Immature natural killer cell (primary cell): ENCODE measurements at regions not wholly inside any gene's neighbourhood (a gene's known extent, or its start where the extent isn't known, plus 50 kb on each side); places are given as distances from the start of the nearest gene placed in this dataset.

Source experiments
- DNase-seq, 3 donors: peaks; one replicate each; pipeline ENCODE4 v3.0.0; 2022; ENCODE audit warnings: mixed read lengths in 1 of 3
- H3K27ac Mint-ChIP-seq, 6 donors: one replicate each; pipeline ENCODE4 v1.8.0; 2020; ENCODE audit warnings: mixed read lengths in 6 of 6, mild to moderate bottlenecking in 5 of 6, inconsistent platforms in 4 of 6, moderate library complexity in 3 of 6
- H3K27me3 Mint-ChIP-seq, 3 donors: one replicate each; pipeline ENCODE4 v1.8.0; 2020 to 2021; ENCODE audit warnings: low read depth in 3 of 3, mild to moderate bottlenecking in 3 of 3, mixed read lengths in 3 of 3, moderate library complexity in 3 of 3, inconsistent platforms in 1 of 3
- H3K36me3 Mint-ChIP-seq, 3 donors: one replicate each; pipeline ENCODE4 v1.8.0; 2020; ENCODE audit warnings: mixed read lengths in 3 of 3, inconsistent platforms in 2 of 3, mild to moderate bottlenecking in 2 of 3
- H3K4me1 Mint-ChIP-seq, 2 donors: one replicate each; pipeline ENCODE4 v1.8.0; 2020; ENCODE audit warnings: inconsistent platforms in 2 of 2, mild to moderate bottlenecking in 2 of 2, mixed read lengths in 2 of 2, moderate library complexity in 1 of 2
- H3K4me3 Mint-ChIP-seq, 5 donors: one replicate each; pipeline ENCODE4 v1.8.0; 2020; ENCODE audit warnings: mild to moderate bottlenecking in 5 of 5, mixed read lengths in 5 of 5, inconsistent platforms in 3 of 5, moderate library complexity in 3 of 5
- H3K9me3 Mint-ChIP-seq, 6 donors: one replicate each; pipeline ENCODE4 v1.8.0; 2020; ENCODE audit warnings: mild to moderate bottlenecking in 6 of 6, mixed read lengths in 6 of 6, inconsistent platforms in 4 of 6, moderate library complexity in 3 of 6

GRCh38 chr10:123522702-123523312 is 143.3 kb upstream of the GPR26 start:
- H3K36me3 Mint-ChIP-seq, result no peaks in the 10 kb centered on the region
- H3K27me3 Mint-ChIP-seq, result peaks cover 0 to 6% (median 0%) of the 10 kb centered on the region in 3 donors
- no peak overlapping the region for H3K4me3 Mint-ChIP-seq
- H3K4me1 Mint-ChIP-seq, result no peaks in the 10 kb centered on the region
- no peak for DNase-seq
- H3K27ac Mint-ChIP-seq, result no peak overlapping the region
- H3K9me3 Mint-ChIP-seq, result no peaks in the 10 kb centered on the region

GRCh38 chr10:123523833-123524232 is 142.3 kb upstream of the GPR26 start:
- no peaks in the 10 kb centered on the region for H3K36me3 Mint-ChIP-seq
- no peaks in the 10 kb centered on the region for H3K4me1 Mint-ChIP-seq
- H3K27ac Mint-ChIP-seq, result no peak overlapping the region
- DNase-seq, result no peak
- H3K27me3 Mint-ChIP-seq, result peaks cover 0 to 6% (median 0%) of the 10 kb centered on the region in 3 donors
- no peaks in the 10 kb centered on the region for H3K9me3 Mint-ChIP-seq
- no peak overlapping the region for H3K4me3 Mint-ChIP-seq

GRCh38 chr10:123526356-123527064 is 139.6 kb upstream of the GPR26 start:
- no peak overlapping the region for H3K27ac Mint-ChIP-seq
- H3K36me3 Mint-ChIP-seq, result no peaks in the 10 kb centered on the region
- peaks cover 0 to 8% (median 4%) of the 10 kb centered on the region in 3 donors for H3K27me3 Mint-ChIP-seq
- H3K4me3 Mint-ChIP-seq, result no peak overlapping the region
- DNase-seq, result no peak
- H3K4me1 Mint-ChIP-seq, result no peaks in the 10 kb centered on the region
- no peaks in the 10 kb centered on the region for H3K9me3 Mint-ChIP-seq

- Mint-ChIP-seq H3K27ac (no peak overlapping the region), H3K4me3 (no peak overlapping the region), H3K9me3 (peaks cover 0 to 2% (median 0%) of the 10 kb centered on the region in 6 donors), H3K36me3 (no peaks in the 10 kb centered on the region), H3K27me3 (peaks cover 0 to 8% (median 4%) of the 10 kb centered on the region in 3 donors), H3K4me1 (no peaks in the 10 kb centered on the region)
- DNase-seq, result no peak
Measured at GRCh38 chr10:123527151-123527550, 139.0 kb upstream of the GPR26 start.

- peaks cover 0 to 3% (median 0%) of the 10 kb centered on the region in 6 donors for H3K9me3 Mint-ChIP-seq
- H3K27me3 Mint-ChIP-seq, result peaks cover 0 to 12% (median 4%) of the 10 kb centered on the region in 3 donors
- H3K4me3 Mint-ChIP-seq, result no peak overlapping the region
- H3K36me3 Mint-ChIP-seq, result no peaks in the 10 kb centered on the region
- H3K27ac Mint-ChIP-seq, result no peak overlapping the region
- no peaks in the 10 kb centered on the region for H3K4me1 Mint-ChIP-seq
- DNase-seq, result no peak
Measured at GRCh38 chr10:123529146-123529760, 136.9 kb upstream of the GPR26 start.

GRCh38 chr10:123530166-123530870 is 135.8 kb upstream of the GPR26 start:
- Mint-ChIP-seq H3K27me3 (peaks cover 0 to 14% (median 4%) of the 10 kb centered on the region in 3 donors), H3K9me3 (peaks cover 0 to 3% (median 0%) of the 10 kb centered on the region in 6 donors), H3K4me1 (no peaks in the 10 kb centered on the region), H3K4me3 (no peak overlapping the region), H3K27ac (no peak overlapping the region), H3K36me3 (no peaks in the 10 kb centered on the region)
- no peak for DNase-seq

- no peak overlapping the region for H3K27ac Mint-ChIP-seq
- no peak for DNase-seq
- H3K4me3 Mint-ChIP-seq, result no peak overlapping the region
- no peaks in the 10 kb centered on the region for H3K4me1 Mint-ChIP-seq
- peaks cover 3 to 15% (median 5%) of the 10 kb centered on the region in 3 donors for H3K27me3 Mint-ChIP-seq
- H3K36me3 Mint-ChIP-seq, result no peaks in the 10 kb centered on the region
- peaks cover 0 to 3% (median 0%) of the 10 kb centered on the region in 6 donors for H3K9me3 Mint-ChIP-seq
Measured at GRCh38 chr10:123535386-123535785, 130.8 kb upstream of the GPR26 start.

GRCh38 chr10:123536176-123536845 is 129.8 kb upstream of the GPR26 start:
- Mint-ChIP-seq H3K4me1 (no peaks in the 10 kb centered on the region), H3K4me3 (no peak overlapping the region), H3K9me3 (peaks cover 0 to 3% (median 0%) of the 10 kb centered on the region in 6 donors), H3K36me3 (no peaks in the 10 kb centered on the region), H3K27me3 (peaks cover 3 to 14% (median 5%) of the 10 kb centered on the region in 3 donors), H3K27ac (no peak overlapping the region)
- DNase-seq, result no peak

- Mint-ChIP-seq H3K4me3 (no peak overlapping the region), H3K36me3 (no peaks in the 10 kb centered on the region), H3K9me3 (peaks cover 0 to 2% (median 0%) of the 10 kb centered on the region in 6 donors), H3K27me3 (peaks cover 3 to 14% (median 7%) of the 10 kb centered on the region in 3 donors), H3K4me1 (no peaks in the 10 kb centered on the region), H3K27ac (no peak overlapping the region)
- DNase-seq, result no peak
Measured at GRCh38 chr10:123537188-123537961, 128.8 kb upstream of the GPR26 start.

GRCh38 chr10:123538401-123539320 is 127.5 kb upstream of the GPR26 start:
- Mint-ChIP-seq H3K27me3 (peaks cover 3 to 9% (median 9%) of the 10 kb centered on the region in 3 donors), H3K36me3 (no peaks in the 10 kb centered on the region), H3K27ac (no peak overlapping the region), H3K4me1 (no peaks in the 10 kb centered on the region), H3K4me3 (no peak overlapping the region), H3K9me3 (no peaks in the 10 kb centered on the region)
- DNase-seq, result no peak

GRCh38 chr10:123544986-123545385 is 121.2 kb upstream of the GPR26 start:
- Mint-ChIP-seq H3K4me3 (no peak overlapping the region), H3K27ac (no peak overlapping the region), H3K27me3 (peaks cover 6 to 8% (median 6%) of the 10 kb centered on the region in 3 donors), H3K9me3 (peaks cover 0 to 6% (median 0%) of the 10 kb centered on the region in 6 donors), H3K4me1 (no peaks in the 10 kb centered on the region), H3K36me3 (no peaks in the 10 kb centered on the region)
- no peak for DNase-seq

GRCh38 chr10:123548770-123549169 is 117.4 kb upstream of the GPR26 start:
- no peaks in the 10 kb centered on the region for H3K4me1 Mint-ChIP-seq
- no peaks in the 10 kb centered on the region for H3K36me3 Mint-ChIP-seq

More at GRCh38 chr10:123548770-123549169, 117.4 kb upstream of the GPR26 start:
- DNase-seq, result no peak
- peaks cover 3 to 9% (median 7%) of the 10 kb centered on the region in 3 donors for H3K27me3 Mint-ChIP-seq
- H3K27ac Mint-ChIP-seq, result no peak overlapping the region
- peaks cover 0 to 6% (median 0%) of the 10 kb centered on the region in 6 donors for H3K9me3 Mint-ChIP-seq
- no peak overlapping the region for H3K4me3 Mint-ChIP-seq
